Left forelimb (tissue), 1 donor: ENCODE measurements at regions not wholly inside any gene's neighbourhood (a gene's known extent, or its start where the extent isn't known, plus 50 kb on each side); places are given as distances from the start of the nearest gene placed in this dataset.

Experiments used
- DNase-seq: peaks from one replicate; pipeline ENCODE4 v3.0.0-alpha.2; 2018; ENCODE audit warnings: low spot score

GRCh38 chr16:59173408-59173831, 439.3 kb upstream of the GOT2 start:
- no peak for DNase-seq

GRCh38 chr16:59170099-59170712, 436.1 kb upstream of the GOT2 start:
- no peak for DNase-seq

GRCh38 chr16:59169168-59169567, 435.1 kb upstream of the GOT2 start:
- DNase-seq, result no peak

- no peak for DNase-seq
Observed at GRCh38 chr16:59168461-59169114, 434.5 kb upstream of the GOT2 start.

- no peak for DNase-seq
Observed at GRCh38 chr16:59164461-59164860, 430.3 kb upstream of the GOT2 start.

GRCh38 chr16:59163371-59164055, 429.4 kb upstream of the GOT2 start:
- no peak for DNase-seq

- no peak for DNase-seq
Observed at GRCh38 chr16:59161679-59162078, 427.6 kb upstream of the GOT2 start.

- DNase-seq, result no peak
Observed at GRCh38 chr16:59154295-59154694, 420.2 kb upstream of the GOT2 start.

- no peak for DNase-seq
Observed at GRCh38 chr16:59148769-59149155, 414.6 kb upstream of the GOT2 start.

GRCh38 chr16:59148056-59148768, 414.1 kb upstream of the GOT2 start:
- DNase-seq, result no peak

- no peak for DNase-seq
Observed at GRCh38 chr16:59146140-59146539, 412.0 kb upstream of the GOT2 start.

- DNase-seq, result no peak
Observed at GRCh38 chr16:59144841-59145240, 410.7 kb upstream of the GOT2 start.

- no peak for DNase-seq
Observed at GRCh38 chr16:59144326-59144725, 410.2 kb upstream of the GOT2 start.

GRCh38 chr16:59126486-59126885, 392.4 kb upstream of the GOT2 start:
- no peak for DNase-seq

GRCh38 chr16:59124056-59124455, 389.9 kb upstream of the GOT2 start:
- DNase-seq, result no peak

- DNase-seq, result no peak
Observed at GRCh38 chr16:59123479-59123878, 389.4 kb upstream of the GOT2 start.

GRCh38 chr16:59122262-59122537, 388.1 kb upstream of the GOT2 start:
- no peak for DNase-seq

- no peak for DNase-seq
Observed at GRCh38 chr16:59121411-59122261, 387.5 kb upstream of the GOT2 start.

- DNase-seq, result no peak
Observed at GRCh38 chr16:59116744-59117143, 382.6 kb upstream of the GOT2 start.

- DNase-seq, result no peak
Observed at GRCh38 chr16:59114790-59115189, 380.7 kb upstream of the GOT2 start.

- no peak for DNase-seq
Observed at GRCh38 chr16:59113004-59113670, 379.0 kb upstream of the GOT2 start.

GRCh38 chr16:59111280-59111679, 377.2 kb upstream of the GOT2 start:
- DNase-seq, result no peak
